SK-N-MC (cell line): ENCODE measurements at regions not wholly inside any gene's neighbourhood (a gene's known extent, or its start where the extent isn't known, plus 50 kb on each side); places are given as distances from the start of the nearest gene placed in this dataset.

Experiments used
- EZH2 ChIP-seq: fragments of 200-600 bp; sonication (generic); IDR thresholded peaks from one replicate; pipeline ENCODE4 v1.6.1; 2017; ENCODE audit warnings: antibody characterized with exemption
- POLR2AphosphoS5 ChIP-seq: IDR thresholded peaks from 2 replicates; pipeline ENCODE4 v1.6.1; 2012; ENCODE audit warnings: mild to moderate bottlenecking, low read depth, low read length, borderline replicate concordance

DNA sequence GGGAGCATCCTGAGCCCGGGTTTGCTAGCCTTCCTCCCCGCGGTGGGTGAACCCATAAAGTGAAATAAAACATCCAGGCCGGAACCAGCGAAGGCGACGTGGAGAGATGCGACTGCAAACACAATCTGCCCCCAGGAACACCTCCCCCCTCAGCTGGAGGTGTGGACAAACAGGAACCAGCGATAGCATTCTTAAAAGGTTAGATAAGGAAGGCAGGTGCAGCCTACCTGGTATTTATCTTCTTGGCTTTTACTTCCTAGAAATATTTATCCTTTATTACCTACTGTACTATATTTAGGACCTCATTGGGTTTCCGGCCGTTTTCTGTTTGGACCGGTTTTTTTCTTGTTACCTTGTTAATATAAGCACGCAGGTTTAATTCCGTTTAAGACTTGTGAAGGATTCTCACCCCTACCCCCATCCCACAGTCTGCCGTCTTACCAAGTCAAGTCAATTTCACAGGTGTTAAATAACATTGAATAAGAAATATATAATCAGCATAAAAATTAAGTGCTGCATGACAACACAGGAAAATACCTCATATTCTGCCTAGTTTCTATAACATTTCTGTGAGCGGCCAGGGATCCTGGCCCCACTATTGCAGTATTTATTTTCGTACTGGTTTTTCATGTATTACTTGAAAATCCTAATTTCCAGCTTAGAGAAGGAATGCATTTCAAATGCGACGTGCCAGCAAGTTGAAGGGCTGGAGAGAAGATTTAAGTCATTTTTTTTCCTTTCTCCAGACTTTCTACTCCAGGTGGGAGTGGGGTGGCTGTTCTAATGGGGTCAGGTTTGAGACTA lies 224.0 kb upstream of the ID2 start:
- TF ChIP-seq EZH2 (no peak), POLR2AphosphoS5 (no peak)
